Common myeloid progenitor, CD34-positive (primary cell): ENCODE measurements at regions not wholly inside any gene's neighbourhood (a gene's known extent, or its start where the extent isn't known, plus 50 kb on each side); places are given as distances from the start of the nearest gene placed in this dataset.
"Not testable (repeated sequence)": the region's sequence is repeated elsewhere in the genome, so short reads cannot be mapped to it uniquely, and the experiment has no call there.

ENCODE experiments used
- CTCF ChIA-PET: fragments of 350-600 bp; sonication (Branson Sonifier 250); formaldehyde crosslinking; loops from one replicate; lab custom pipeline; 2021; ENCODE audit warnings: antibody characterized with exemption; lab: Charles Lee
- POLR2A ChIA-PET: fragments of 350-600 bp; sonication (Branson Sonifier 250); formaldehyde crosslinking; loops from one replicate; lab custom pipeline; 2021; ENCODE audit warnings: antibody characterized with exemption; lab: Charles Lee
- DNase-seq, 3 donors: peaks; one replicate each; pipeline versions ENCODE4 v3.0.0 to v3.0.0-alpha.2; 2013
- H3K27ac ChIP-seq, 2 experiments: 1 replicate in 1 of 2; 2 replicates in 1 of 2; pipeline ENCODE4 v1.7.0; 2013; ENCODE audit warnings: inconsistent platforms in 2 of 2, low read length in 2 of 2, mild to moderate bottlenecking in 2 of 2, low read depth in 1 of 2, moderate library complexity in 1 of 2; ENCODE audit not compliant: severe bottlenecking in 2 of 2, insufficient read depth in 1 of 2, poor library complexity in 1 of 2
- H3K27me3 ChIP-seq, 5 experiments: replicated peaks in 2 of 5; 1 replicate in 3 of 5; 2 replicates in 2 of 5; pipeline versions ENCODE4 v1.6.1 to v1.7.0; 2013; ENCODE audit warnings: low read length in 4 of 5, mild to moderate bottlenecking in 2 of 5, moderate library complexity in 2 of 5, inconsistent platforms in 1 of 5; ENCODE audit not compliant: insufficient read depth in 5 of 5, control insufficient read depth in 4 of 5
- H3K36me3 ChIP-seq, 4 experiments: 1 replicate in 2 of 4; 2 replicates in 2 of 4; pipeline versions ENCODE4 v1.6.1 to v1.7.0; 2013; ENCODE audit warnings: low read length in 3 of 4, control low read depth in 1 of 4, mild to moderate bottlenecking in 1 of 4; ENCODE audit not compliant: control insufficient read depth in 4 of 4, insufficient read depth in 4 of 4
- H3K4me1 ChIP-seq, 4 experiments: 1 replicate in 3 of 4; 2 replicates in 1 of 4; pipeline versions ENCODE4 v1.6.1 to v1.7.1; 2013; ENCODE audit warnings: low read length in 3 of 4, mild to moderate bottlenecking in 3 of 4, control low read depth in 1 of 4, inconsistent platforms in 1 of 4, moderate library complexity in 1 of 4; ENCODE audit not compliant: control insufficient read depth in 4 of 4, insufficient read depth in 4 of 4; ENCODE audit errors: control extremely low read depth in 1 of 4
- H3K4me3 ChIP-seq, 7 experiments: 1 replicate in 4 of 7; 2 replicates in 3 of 7; pipeline versions ENCODE4 v1.5.1 to v1.7.0; 2013; ENCODE audit warnings: mild to moderate bottlenecking in 7 of 7, low read length in 6 of 7, moderate library complexity in 6 of 7, inconsistent platforms in 2 of 7, low read depth in 2 of 7, control low read depth in 1 of 7; ENCODE audit not compliant: insufficient read depth in 4 of 7, control insufficient read depth in 1 of 7; ENCODE audit errors: extremely low read depth in 1 of 7
- H3K9me3 ChIP-seq, 5 experiments: 1 replicate in 4 of 5; 2 replicates in 1 of 5; pipeline versions ENCODE4 v1.6.1 to v1.7.1; 2013; ENCODE audit warnings: low read length in 4 of 5, mild to moderate bottlenecking in 2 of 5, inconsistent platforms in 1 of 5, low read depth in 1 of 5, moderate library complexity in 1 of 5; ENCODE audit not compliant: control insufficient read depth in 4 of 5, insufficient read depth in 2 of 5; ENCODE audit errors: control extremely low read depth in 1 of 5
- WGBS: methylation state at CpG from one replicate; pipeline ENCODE4 v1.1.5; 2013; ENCODE audit not compliant: insufficient coverage; 5-methylcytosine and 5-hydroxymethylcytosine counted together

DNA sequence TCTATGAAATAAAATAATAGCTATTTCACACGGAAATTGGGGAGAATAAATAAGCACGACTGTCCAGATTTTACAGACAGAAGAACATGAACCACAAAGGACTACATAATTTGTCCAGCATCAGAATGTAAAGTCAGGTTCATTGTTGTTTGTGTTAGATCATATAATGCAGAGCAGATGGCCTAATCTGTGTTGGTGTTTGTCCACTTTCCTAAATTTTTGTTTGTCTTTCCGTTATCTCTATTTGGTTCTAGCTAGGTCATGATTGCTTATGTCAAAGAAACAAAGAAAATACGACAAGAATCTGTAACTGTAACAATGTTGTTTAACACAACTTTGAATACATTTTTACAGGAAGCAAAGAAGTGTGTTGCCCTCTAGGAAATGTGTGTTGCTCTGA is 75.6 kb upstream of the ANKRD28 start:
- H3K27ac ChIP-seq, result no peak overlapping the region
- no peaks in the 10 kb centered on the region for H3K27me3 ChIP-seq
- no peak for DNase-seq
- ChIA-PET CTCF (no interaction called here), POLR2A (no interaction called here)
- H3K36me3 ChIP-seq, result peaks cover 0 to 12% (median 3%) of the 10 kb centered on the region in 4 experiments
- no peaks in the 10 kb centered on the region for H3K4me1 ChIP-seq
- H3K9me3 ChIP-seq, result peaks cover 0 to 11% (median 0%) of the 10 kb centered on the region in 5 experiments
- no CpG with 5 or more reads among the region's 4 CpGs for WGBS
- no peak overlapping the region for H3K4me3 ChIP-seq

DNA sequence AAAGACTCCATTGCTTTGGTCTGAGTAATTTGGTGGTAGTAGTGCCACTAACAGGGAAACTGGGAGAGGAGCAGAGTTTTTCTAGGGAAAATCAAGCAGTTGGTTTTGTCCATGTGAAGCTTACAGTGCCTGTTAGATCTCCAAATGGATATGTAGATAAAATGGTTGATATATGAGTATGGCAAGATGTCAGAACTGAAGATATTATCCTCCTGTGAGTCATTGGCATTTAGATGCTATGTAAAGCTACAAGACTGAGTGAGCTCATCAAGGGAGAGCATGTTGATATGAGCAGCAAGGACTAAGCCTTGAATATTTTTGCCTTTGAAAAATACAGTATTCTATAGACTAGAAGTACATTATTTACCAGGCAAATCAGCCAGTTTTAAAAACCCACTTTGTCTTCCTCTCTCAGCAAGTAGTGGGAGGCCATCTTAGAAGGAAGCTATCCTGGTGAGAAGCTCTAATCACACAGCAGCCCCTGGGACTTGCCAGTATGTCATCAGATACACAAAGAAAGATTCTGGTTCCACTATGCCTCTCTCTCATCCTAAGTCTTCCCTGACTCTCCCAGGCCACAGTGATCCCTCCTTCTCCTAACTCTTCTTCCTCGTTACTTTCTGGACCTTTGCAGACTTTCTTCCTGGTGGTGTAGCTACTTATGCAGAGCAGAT is 77.4 kb upstream of the ANKRD28 start:
- peaks cover 0 to 19% (median 3%) of the 10 kb centered on the region in 4 experiments for H3K36me3 ChIP-seq
- POLR2A ChIA-PET, result no interaction called here
- H3K4me1 ChIP-seq, result no peaks in the 10 kb centered on the region
- CTCF ChIA-PET, result no interaction called here
- H3K27ac ChIP-seq, result no peak overlapping the region
- H3K9me3 ChIP-seq, result peaks cover 0 to 8% (median 0%) of the 10 kb centered on the region in 5 experiments
- H3K4me3 ChIP-seq, result no peak overlapping the region
- no peaks in the 10 kb centered on the region for H3K27me3 ChIP-seq
- DNase-seq, result no peak
- WGBS, result no CpG with 5 or more reads among the region's 1 CpG

DNA sequence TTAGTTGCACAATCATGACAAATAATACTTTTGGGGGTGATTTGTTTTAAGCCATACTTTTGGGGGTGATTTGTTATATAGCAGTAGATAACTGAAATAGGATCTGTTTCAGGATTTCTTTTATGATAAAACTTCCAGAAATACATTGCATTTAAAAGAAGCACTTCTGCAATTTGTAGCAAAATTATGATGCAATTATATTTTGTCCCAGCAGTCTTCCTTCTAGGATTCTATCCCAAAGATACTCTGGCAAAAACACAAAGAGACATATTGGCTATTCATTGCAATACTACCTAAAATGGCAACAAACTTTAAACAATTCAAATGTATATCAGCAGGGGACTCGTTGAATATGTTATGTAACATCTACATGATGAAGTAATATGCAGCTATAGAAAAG is 78.9 kb upstream of the ANKRD28 start:
- no CpG with 5 or more reads among the region's 1 CpG for WGBS
- no peak overlapping the region for H3K27ac ChIP-seq
- H3K27me3 ChIP-seq, result no peaks in the 10 kb centered on the region
- no peak for DNase-seq
- peaks cover 0 to 19% (median 3%) of the 10 kb centered on the region in 4 experiments for H3K36me3 ChIP-seq
- no peak overlapping the region for H3K4me3 ChIP-seq
- POLR2A ChIA-PET, result no interaction called here
- no peaks in the 10 kb centered on the region for H3K4me1 ChIP-seq
- H3K9me3 ChIP-seq, result peaks cover 0 to 8% (median 0%) of the 10 kb centered on the region in 5 experiments
- CTCF ChIA-PET, result no interaction called here

DNA sequence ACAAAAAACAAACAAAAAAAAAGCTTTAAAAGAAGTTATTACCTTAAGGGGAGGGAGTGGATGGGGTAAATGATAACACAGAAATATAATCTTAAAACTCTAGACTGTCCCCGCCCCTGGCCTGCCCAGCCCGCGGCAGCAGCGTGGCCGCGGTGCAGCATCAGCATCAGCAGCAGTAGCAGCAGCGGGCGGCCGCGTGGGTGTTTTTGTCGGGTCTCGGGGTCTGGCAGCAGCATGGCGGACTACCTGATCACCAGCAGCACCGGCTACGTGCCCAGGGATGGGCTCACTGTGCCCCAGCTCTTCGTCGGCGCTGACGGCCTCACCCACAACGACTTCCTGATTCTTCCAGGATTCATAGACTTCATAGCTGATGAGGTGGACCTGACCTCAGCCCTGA is 80.0 kb upstream of the ANKRD28 start:
- ChIA-PET POLR2A (no interaction called here), CTCF (no interaction called here)
- H3K9me3 ChIP-seq, result peaks cover 0 to 8% (median 0%) of the 10 kb centered on the region in 5 experiments
- WGBS, result over 99% methylated on average over 15 of the region's 20 CpGs
- peaks cover 0 to 19% (median 3%) of the 10 kb centered on the region in 4 experiments for H3K36me3 ChIP-seq
- no peak overlapping the region for H3K27ac ChIP-seq
- no peaks in the 10 kb centered on the region for H3K4me1 ChIP-seq
- H3K27me3 ChIP-seq, result no peaks in the 10 kb centered on the region
- no peak for DNase-seq
- no peak overlapping the region for H3K4me3 ChIP-seq

DNA sequence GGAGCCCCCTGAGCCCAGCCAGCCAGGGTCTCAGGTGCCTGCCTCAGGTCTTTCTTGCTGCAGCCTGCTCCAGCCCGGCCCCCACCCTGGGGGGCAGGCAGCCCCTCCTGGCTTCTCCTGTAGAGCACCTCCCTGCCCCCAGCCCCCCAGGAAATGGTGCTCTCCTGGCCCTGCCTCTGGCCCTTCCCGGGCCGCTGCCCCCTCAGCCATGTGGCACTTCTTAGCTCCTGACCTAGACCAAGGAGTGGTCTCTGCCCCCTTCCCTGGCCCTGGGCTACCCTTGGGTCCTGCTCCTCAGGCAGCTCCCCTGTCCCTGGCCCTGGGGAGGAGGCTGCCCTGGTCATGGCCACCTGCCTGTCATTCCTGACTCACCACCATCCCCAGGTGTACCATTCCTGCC is 82.0 kb upstream of the ANKRD28 start:
- H3K9me3 ChIP-seq, H3K27ac ChIP-seq, CTCF ChIA-PET, DNase-seq, H3K27me3 ChIP-seq, H3K4me1 ChIP-seq, H3K4me3 ChIP-seq, POLR2A ChIA-PET: not testable (repeated sequence)
- H3K36me3 ChIP-seq, result peaks cover 0 to 19% (median 3%) of the 10 kb centered on the region in 4 experiments
- 90% methylated on average over 2 of the region's 3 CpGs for WGBS

DNA sequence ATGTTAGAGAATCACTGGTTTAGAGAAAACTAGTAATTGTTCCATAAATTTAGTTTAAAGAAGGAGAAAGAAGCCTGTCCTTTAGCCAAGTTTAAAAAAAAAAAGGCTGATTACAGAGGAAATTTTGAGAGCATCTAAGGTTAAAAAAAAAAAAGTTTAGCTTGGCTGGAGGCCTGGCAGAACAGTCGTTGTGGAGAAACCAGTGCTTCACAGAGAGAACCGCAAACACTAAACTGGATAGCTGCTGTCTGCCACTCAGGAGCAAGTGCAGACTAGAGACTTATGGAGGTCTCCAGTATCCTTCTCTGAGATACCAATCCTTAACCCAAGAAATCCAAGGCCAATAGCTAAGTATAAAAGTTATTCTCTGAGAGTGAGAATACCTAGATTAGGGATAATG is 84.8 kb upstream of the ANKRD28 start:
- Histone ChIP-seq H3K27me3 (no peaks in the 10 kb centered on the region), H3K9me3 (peaks cover 0 to 14% (median 3%) of the 10 kb centered on the region in 5 experiments), H3K4me3 (no peak overlapping the region), H3K27ac (no peak overlapping the region), H3K4me1 (no peaks in the 10 kb centered on the region), H3K36me3 (peaks cover 0 to 14% (median 2%) of the 10 kb centered on the region in 4 experiments)
- WGBS, result 83% methylated on average over 2 of the region's 2 CpGs
- no peak for DNase-seq
- ChIA-PET POLR2A (no interaction called here), CTCF (interaction anchor here (0.6 kb wide), 1 partner anchor 364 kb away, joined by 4 read pairs; no protein-coding TSS in a partner anchor)

DNA sequence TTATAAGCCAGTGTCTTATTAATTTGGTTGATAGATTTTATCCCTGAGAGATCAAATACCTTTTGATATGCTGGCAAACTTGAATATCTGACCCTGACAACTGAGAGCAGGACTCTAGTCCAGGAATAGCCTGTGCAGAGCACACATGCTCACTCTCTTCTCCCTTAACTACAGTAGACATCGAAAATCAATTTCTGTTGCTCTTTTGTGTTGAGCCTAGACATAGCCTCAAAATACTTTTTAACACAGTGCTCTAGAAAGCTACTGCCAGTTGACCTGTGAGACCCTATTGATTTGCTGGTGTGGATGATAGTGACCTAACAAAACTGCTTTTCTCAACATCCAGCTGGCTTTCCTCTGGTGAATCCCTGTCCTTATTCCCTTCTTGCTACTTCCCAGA is 86.4 kb upstream of the ANKRD28 start:
- DNase-seq, result no peak
- no CpG with 5 or more reads among the region's 1 CpG for WGBS
- H3K9me3 ChIP-seq, result peaks cover 0 to 12% (median 3%) of the 10 kb centered on the region in 5 experiments
- no peak overlapping the region for H3K27ac ChIP-seq
- ChIA-PET POLR2A (no interaction called here), CTCF (no interaction called here)
- no peaks in the 10 kb centered on the region for H3K27me3 ChIP-seq
- H3K4me1 ChIP-seq, result no peaks in the 10 kb centered on the region
- peaks cover 0 to under 1% (median 0%) of the 10 kb centered on the region in 4 experiments for H3K36me3 ChIP-seq
- no peak overlapping the region for H3K4me3 ChIP-seq
